ENCODE measurements at regions not wholly inside any gene's neighbourhood (a gene's known extent, or its start where the extent isn't known, plus 50 kb on each side); places are given as distances from the start of the nearest gene placed in this dataset.

DNA sequence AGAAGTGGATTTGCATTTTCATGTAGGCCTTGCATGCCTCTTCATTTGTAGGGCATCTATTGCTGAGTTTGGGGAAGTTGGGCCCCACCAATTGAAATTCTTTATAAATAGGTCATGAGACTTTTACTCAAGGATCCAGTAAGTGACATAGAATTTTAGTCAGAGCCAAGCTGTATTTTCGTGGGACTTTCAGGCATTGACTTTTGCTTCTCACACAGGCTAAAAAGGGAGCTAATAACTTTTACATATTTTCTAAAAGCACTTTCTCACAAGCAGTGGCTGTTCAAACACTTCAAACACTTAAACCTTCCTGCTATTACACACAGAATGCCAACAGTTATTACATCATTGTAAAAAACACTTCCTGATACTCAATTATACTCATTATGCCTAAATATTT is 260.5 kb downstream of the MSRB3 start:
- no peak for TF ChIP-seq CTCF (conservative IDR thresholded peaks at IDR 0.05 in 1 of 2, IDR thresholded peaks at IDR 0.05 in 1 of 2; ENCODE audit: low read depth in 1 of 2, low read length in 2 of 2)
- TF ChIP-seq EZH2 (IDR thresholded peaks at IDR 0.05; ENCODE audit: low read length, missing control alignments): no peak
- no peaks in the 10 kb centered on the region for H4K20me1 ChIP-seq (ENCODE audit: control insufficient read depth, extremely low read depth, insufficient read depth, low read length)
- H3K9ac ChIP-seq (ENCODE audit: insufficient read depth, low read length): no peak overlapping the region
- peaks cover 14% of the 10 kb centered on the region for H3K4me1 ChIP-seq (ENCODE audit: control insufficient read depth, extremely low read depth, insufficient read depth, low read length)
- no peaks in the 10 kb centered on the region for H3K27me3 ChIP-seq (ENCODE audit: control insufficient read depth, insufficient read depth, low read length)
- no peaks in the 10 kb centered on the region for H3K9me3 ChIP-seq (ENCODE audit: control insufficient read depth, insufficient read depth, low read depth, low read length)
- H3K27ac ChIP-seq (ENCODE audit: insufficient read depth, low read length): no peak overlapping the region
- no peaks in the 10 kb centered on the region for H3K79me2 ChIP-seq (ENCODE audit: control insufficient read depth, insufficient read depth, low read length)
- no peaks in the 10 kb centered on the region for H3K36me3 ChIP-seq (ENCODE audit: control insufficient read depth, insufficient read depth, low read length)
- no peak for DNase-seq (ENCODE audit: low read depth in 2 of 2)
- H3K4me3 ChIP-seq (replicated peaks in 1 of 4; ENCODE audit: control extremely low read depth in 1 of 4, insufficient read depth in 1 of 4, low read depth in 3 of 4, low read length in 4 of 4): no peak overlapping the region
- no peak overlapping the region for H2AFZ ChIP-seq (ENCODE audit: low read length)
- no peak overlapping the region for H3K4me2 ChIP-seq (ENCODE audit: extremely low read depth, insufficient read depth, low read length)

DNA sequence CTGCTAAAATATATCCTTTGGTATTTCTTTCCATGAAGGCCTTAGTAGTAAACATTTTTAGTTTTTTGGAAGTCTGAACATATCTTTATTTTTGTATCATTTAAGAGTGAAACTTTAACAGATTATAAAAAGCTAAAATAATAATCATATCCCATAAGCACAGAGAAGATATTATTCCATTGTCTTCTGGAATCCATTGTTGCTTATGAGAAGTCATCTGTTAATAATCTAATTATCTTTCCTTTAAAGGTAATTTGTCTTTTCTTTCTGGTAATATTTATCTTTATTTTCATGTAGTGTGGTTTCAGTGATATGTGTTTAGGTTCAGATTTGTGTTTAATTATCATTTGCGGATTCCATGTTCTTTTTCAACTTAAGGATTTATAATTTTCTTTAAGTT is 261.7 kb downstream of the MSRB3 start:
- Histone ChIP-seq H4K20me1 (ENCODE audit: control insufficient read depth, extremely low read depth, insufficient read depth, low read length) (no peaks in the 10 kb centered on the region), H3K4me2 (ENCODE audit: extremely low read depth, insufficient read depth, low read length) (no peak overlapping the region), H3K4me3 (replicated peaks in 1 of 4; ENCODE audit: control extremely low read depth in 1 of 4, insufficient read depth in 1 of 4, low read depth in 3 of 4, low read length in 4 of 4) (no peak overlapping the region), H3K9ac (ENCODE audit: insufficient read depth, low read length) (no peak overlapping the region), H3K4me1 (ENCODE audit: control insufficient read depth, extremely low read depth, insufficient read depth, low read length) (peaks cover 11% of the 10 kb centered on the region), H3K9me3 (ENCODE audit: control insufficient read depth, insufficient read depth, low read depth, low read length) (no peaks in the 10 kb centered on the region), H3K27me3 (ENCODE audit: control insufficient read depth, insufficient read depth, low read length) (no peaks in the 10 kb centered on the region), H3K79me2 (ENCODE audit: control insufficient read depth, insufficient read depth, low read length) (no peaks in the 10 kb centered on the region), H3K27ac (ENCODE audit: insufficient read depth, low read length) (no peak overlapping the region), H3K36me3 (ENCODE audit: control insufficient read depth, insufficient read depth, low read length) (no peaks in the 10 kb centered on the region), H2AFZ (ENCODE audit: low read length) (no peak overlapping the region)
- no peak for TF ChIP-seq EZH2 (IDR thresholded peaks at IDR 0.05; ENCODE audit: low read length, missing control alignments)
- TF ChIP-seq CTCF (conservative IDR thresholded peaks at IDR 0.05 in 1 of 2, IDR thresholded peaks at IDR 0.05 in 1 of 2; ENCODE audit: low read depth in 1 of 2, low read length in 2 of 2): no peak
- DNase-seq (ENCODE audit: low read depth in 2 of 2): no peak

DNA sequence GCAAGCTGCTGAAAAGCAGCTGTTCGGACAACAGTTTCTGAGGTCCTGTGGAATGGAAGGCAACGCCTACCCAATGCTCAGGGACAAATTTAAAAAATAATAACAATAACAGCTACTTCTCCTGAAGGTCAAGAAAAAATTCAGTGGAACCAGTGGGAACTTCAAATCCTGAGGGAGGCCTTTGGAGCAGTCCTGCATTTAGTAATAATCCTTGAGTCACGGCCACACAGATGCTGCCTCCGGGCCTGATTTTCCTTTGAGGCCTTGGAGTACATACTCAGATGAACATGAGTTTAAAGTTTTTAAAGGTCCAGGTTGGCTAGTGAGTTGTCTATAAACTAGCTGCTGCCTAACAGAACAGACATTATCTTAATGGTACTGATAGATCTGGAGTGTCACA is 268.0 kb downstream of the MSRB3 start:
- Histone ChIP-seq H4K20me1 (ENCODE audit: control insufficient read depth, extremely low read depth, insufficient read depth, low read length) (no peaks in the 10 kb centered on the region), H2AFZ (ENCODE audit: low read length) (no peak overlapping the region), H3K4me3 (replicated peaks in 1 of 4; ENCODE audit: control extremely low read depth in 1 of 4, insufficient read depth in 1 of 4, low read depth in 3 of 4, low read length in 4 of 4) (no peak overlapping the region), H3K27me3 (ENCODE audit: control insufficient read depth, insufficient read depth, low read length) (no peaks in the 10 kb centered on the region), H3K79me2 (ENCODE audit: control insufficient read depth, insufficient read depth, low read length) (no peaks in the 10 kb centered on the region), H3K4me2 (ENCODE audit: extremely low read depth, insufficient read depth, low read length) (no peak overlapping the region), H3K9me3 (ENCODE audit: control insufficient read depth, insufficient read depth, low read depth, low read length) (no peaks in the 10 kb centered on the region), H3K36me3 (ENCODE audit: control insufficient read depth, insufficient read depth, low read length) (no peaks in the 10 kb centered on the region), H3K4me1 (ENCODE audit: control insufficient read depth, extremely low read depth, insufficient read depth, low read length) (no peaks in the 10 kb centered on the region), H3K27ac (ENCODE audit: insufficient read depth, low read length) (no peak overlapping the region), H3K9ac (ENCODE audit: insufficient read depth, low read length) (no peak overlapping the region)
- TF ChIP-seq EZH2 (IDR thresholded peaks at IDR 0.05; ENCODE audit: low read length, missing control alignments) (no peak), CTCF (conservative IDR thresholded peaks at IDR 0.05 in 1 of 2, IDR thresholded peaks at IDR 0.05 in 1 of 2; ENCODE audit: low read depth in 1 of 2, low read length in 2 of 2) (no peak)
- DNase-seq (ENCODE audit: low read depth in 2 of 2): no peak

Data from fibroblast of lung (primary cell).